ENCODE measurements at regions not wholly inside any gene's neighbourhood (a gene's known extent, or its start where the extent isn't known, plus 50 kb on each side); places are given as distances from the start of the nearest gene placed in this dataset.

GRCh38 chr1:244948416-244948815 lies 84.1 kb upstream of the HNRNPU start:
- no peak for DNase-seq (ENCODE audit: low spot score)

- DNase-seq (ENCODE audit: low spot score) = no peak
These were observed 80.8 kb upstream of the HNRNPU start for GRCh38 chr1:244945109-244945671.

GRCh38 chr1:244941121-244941520 lies 76.8 kb upstream of the HNRNPU start:
- DNase-seq (ENCODE audit: low spot score) = no peak

GRCh38 chr1:244937099-244937498 lies 72.8 kb upstream of the HNRNPU start:
- no peak for DNase-seq (ENCODE audit: low spot score)

- no peak for DNase-seq (ENCODE audit: low spot score)
These were observed 56.8 kb upstream of the HNRNPU start for GRCh38 chr1:244920911-244921761.

- no peak for DNase-seq (ENCODE audit: low spot score)
These were observed 55.3 kb upstream of the HNRNPU start for GRCh38 chr1:244919320-244920282.

- peak; percentile 18 for DNase-seq (ENCODE audit: low spot score)
These were observed 54.3 kb upstream of the HNRNPU start for GRCh38 chr1:244918421-244919319.

GRCh38 chr1:244917073-244917670 lies 52.8 kb upstream of the HNRNPU start:
- DNase-seq (ENCODE audit: low spot score) = no peak

GRCh38 chr1:244915736-244916135 lies 51.4 kb upstream of the HNRNPU start:
- DNase-seq (ENCODE audit: low spot score) = no peak

GRCh38 chr1:244914761-244915160 lies 50.4 kb upstream of the HNRNPU start:
- no peak for DNase-seq (ENCODE audit: low spot score)
